ENCODE measurements at regions not wholly inside any gene's neighbourhood (a gene's known extent, or its start where the extent isn't known, plus 50 kb on each side); places are given as distances from the start of the nearest gene placed in this dataset.

GRCh38 chr9:6703898-6704639 is 53.7 kb upstream of the KDM4C start:
- peak; percentile 87 to 89 for DNase-seq

- no peak for DNase-seq
Measured at GRCh38 chr9:6702707-6703106, 55.1 kb upstream of the KDM4C start.

DNA sequence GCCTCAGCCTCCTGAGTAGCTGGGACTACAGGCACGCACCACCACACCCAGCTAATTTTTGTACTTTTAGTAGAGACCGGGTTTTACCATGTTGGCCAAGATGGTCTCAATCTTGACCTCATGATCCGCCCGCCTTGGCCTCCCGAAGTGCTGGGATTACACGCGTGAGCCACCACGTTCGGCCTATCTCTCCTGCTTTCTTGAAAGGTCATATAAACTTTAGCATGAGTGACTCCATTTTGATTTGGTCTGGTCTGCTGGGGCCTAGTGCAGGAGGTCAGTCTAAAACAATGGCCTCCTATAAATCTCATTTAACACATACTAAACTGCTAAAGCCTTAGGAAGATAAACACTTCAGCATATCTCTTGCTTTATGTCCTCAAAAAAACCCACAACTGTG is 50.6 kb upstream of the GLDC start:
- no peak for DNase-seq

DNA sequence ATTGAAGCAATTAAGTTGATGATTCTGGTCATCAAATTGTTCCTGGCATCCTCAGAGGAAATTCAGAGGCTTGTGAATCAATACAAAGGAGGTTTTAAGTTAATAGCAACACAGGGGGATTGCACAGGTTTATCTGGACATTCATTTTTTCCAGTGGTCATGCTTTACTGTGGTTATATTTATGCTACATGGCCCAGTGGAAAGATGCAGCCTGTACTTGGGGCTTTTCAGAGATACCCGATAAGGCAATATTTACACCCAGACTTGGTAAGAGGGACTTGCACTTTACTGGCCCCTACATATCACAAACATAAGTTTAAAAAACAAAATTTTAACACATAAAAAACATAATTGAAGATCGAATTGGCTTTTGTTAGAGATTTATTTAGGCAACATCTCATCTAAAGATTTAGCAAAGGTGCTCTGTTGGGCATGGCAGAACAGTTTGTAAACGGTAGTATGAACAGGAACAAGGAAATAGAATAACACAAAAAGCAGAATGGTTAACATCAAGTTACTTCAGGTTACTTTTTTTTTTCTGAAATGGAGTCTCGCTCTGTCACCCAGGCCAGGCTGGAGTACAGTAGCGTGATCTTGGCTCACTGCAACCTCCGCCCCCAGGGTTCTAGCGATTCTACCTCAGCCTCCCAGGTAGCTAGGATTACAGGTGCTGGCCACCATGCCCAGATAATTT is 49.7 kb upstream of the GLDC start:
- DNase-seq, result no peak

All from activated CD4-positive, alpha-beta T cell treated with anti-CD3 and anti-CD28 coated beads, Interleukin-2, amount 50 U/mL, for 48 hours (primary cell).